PC-3 (cell line): ENCODE measurements at regions not wholly inside any gene's neighbourhood (a gene's known extent, or its start where the extent isn't known, plus 50 kb on each side); places are given as distances from the start of the nearest gene placed in this dataset.

ENCODE experiments used
- ATAC-seq: fragments of 200-7000 bp; cut with Tn5 transposase; 2 replicates; pipeline ENCODE4 v1.9.1; 2020; ENCODE audit warnings: mild to moderate bottlenecking, moderate library complexity
- BruUV-seq: library from RNA; stranded (reverse); fragments of 400-500 nt; replicated peaks from 2 replicates; lab custom pipeline; 2021; lab: Mats Ljungman, UMichigan
- CTCF ChIA-PET: fragments of 300-600 bp; sonication (Branson Sonifier 250); formaldehyde crosslinking; loops from one replicate; lab custom pipeline; 2022; ENCODE audit warnings: antibody characterized with exemption; lab: Charles Lee
- POLR2A ChIA-PET: fragments of 300-600 bp; sonication (Branson Sonifier 250); formaldehyde crosslinking; loops from one replicate; lab custom pipeline; 2022; ENCODE audit warnings: antibody characterized with exemption; ENCODE audit not compliant: unreplicated experiment; lab: Charles Lee
- DNase-seq: peaks from one replicate; pipeline ENCODE4 v3.0.0-alpha.2; 2015
- H2AFZ ChIP-seq: fragments of 300-600 bp; sonication (generic); 2 replicates; pipeline ENCODE4 v1.6.0; 2016; ENCODE audit warnings: antibody characterized with exemption, low read length
- H3F3A ChIP-seq: fragments of 300-600 bp; sonication (generic); one replicate; pipeline ENCODE4 v1.6.0; 2017; ENCODE audit warnings: antibody characterized with exemption, low read length, control low read depth, mild to moderate bottlenecking; ENCODE audit not compliant: unreplicated experiment
- H3K27ac ChIP-seq: fragments of 300-600 bp; sonication (generic); 2 replicates; pipeline ENCODE4 v1.5.1; 2016; ENCODE audit warnings: mild to moderate bottlenecking, low read length
- H3K27me3 ChIP-seq: fragments of 300-600 bp; sonication (generic); 2 replicates; pipeline ENCODE4 v1.6.1; 2016; ENCODE audit warnings: low read length, mixed read lengths
- H3K36me3 ChIP-seq: fragments of 300-600 bp; sonication (generic); 2 replicates; pipeline ENCODE4 v1.6.1; 2016; ENCODE audit warnings: low read depth, mixed run types, low read length, mixed read lengths
- H3K4me1 ChIP-seq: fragments of 300-600 bp; sonication (generic); 2 replicates; pipeline ENCODE4 v1.5.1; 2016; ENCODE audit warnings: low read length; ENCODE audit not compliant: insufficient read depth
- H3K4me2 ChIP-seq: fragments of 300-600 bp; sonication (generic); 2 replicates; pipeline ENCODE4 v1.6.0; 2016; ENCODE audit warnings: low read length
- H3K4me3 ChIP-seq: fragments of 300-600 bp; sonication (generic); 2 replicates; pipeline ENCODE4 v1.5.1; 2016; ENCODE audit warnings: mild to moderate bottlenecking, low read length, mixed read lengths
- H3K79me2 ChIP-seq: fragments of 300-600 bp; sonication (generic); 2 replicates; pipeline ENCODE4 v1.6.1; 2017; ENCODE audit warnings: low read length, mixed read lengths
- H3K9ac ChIP-seq: fragments of 300-600 bp; sonication (generic); 2 replicates; pipeline ENCODE4 v1.6.0; 2016; ENCODE audit warnings: mild to moderate bottlenecking, low read length
- H3K9me2 ChIP-seq: fragments of 300-600 bp; sonication (generic); replicated peaks from 2 replicates; pipeline ENCODE4 v1.6.1; 2016; ENCODE audit warnings: mixed run types, low read length, mixed read lengths
- H3K9me3 ChIP-seq: fragments of 300-600 bp; sonication (generic); 2 replicates; pipeline ENCODE4 v1.6.1; 2016; ENCODE audit warnings: low read length, mixed read lengths
- H4K20me1 ChIP-seq: fragments of 300-600 bp; sonication (generic); 2 replicates; pipeline ENCODE4 v1.6.1; 2016; ENCODE audit warnings: low read length, mixed read lengths
- EZH2 ChIP-seq: fragments of 300-600 bp; sonication (generic); IDR thresholded peaks from one replicate; pipeline ENCODE4 v1.6.1; 2017; ENCODE audit warnings: antibody characterized with exemption, mild to moderate bottlenecking, low read length; ENCODE audit not compliant: unreplicated experiment
- EZH2phosphoT487 ChIP-seq: fragments of 300-600 bp; sonication (generic); IDR thresholded peaks from 2 replicates; pipeline ENCODE4 v1.6.1; 2018; ENCODE audit warnings: mild to moderate bottlenecking, antibody characterized with exemption, low read length, borderline replicate concordance
- intact Hi-C: fragments of 100-400 bp; cut with micrococcal nuclease; formaldehyde crosslinking; loops from 2 replicates; pipeline ENCODE4 v1.9.0; 2023
- TF ChIP-seq, protein P1 (sequence below): fragments of 300-600 bp; sonication (generic); conservative IDR thresholded peaks from 2 replicates; pipeline ENCODE4 v1.5.1; 2017; ENCODE audit warnings: antibody characterized with exemption, low read depth, mild to moderate bottlenecking, low read length

- no peak overlapping the region for H3K4me2 ChIP-seq
- no peak overlapping the region for H2AFZ ChIP-seq
- TF ChIP-seq, protein P1, sequence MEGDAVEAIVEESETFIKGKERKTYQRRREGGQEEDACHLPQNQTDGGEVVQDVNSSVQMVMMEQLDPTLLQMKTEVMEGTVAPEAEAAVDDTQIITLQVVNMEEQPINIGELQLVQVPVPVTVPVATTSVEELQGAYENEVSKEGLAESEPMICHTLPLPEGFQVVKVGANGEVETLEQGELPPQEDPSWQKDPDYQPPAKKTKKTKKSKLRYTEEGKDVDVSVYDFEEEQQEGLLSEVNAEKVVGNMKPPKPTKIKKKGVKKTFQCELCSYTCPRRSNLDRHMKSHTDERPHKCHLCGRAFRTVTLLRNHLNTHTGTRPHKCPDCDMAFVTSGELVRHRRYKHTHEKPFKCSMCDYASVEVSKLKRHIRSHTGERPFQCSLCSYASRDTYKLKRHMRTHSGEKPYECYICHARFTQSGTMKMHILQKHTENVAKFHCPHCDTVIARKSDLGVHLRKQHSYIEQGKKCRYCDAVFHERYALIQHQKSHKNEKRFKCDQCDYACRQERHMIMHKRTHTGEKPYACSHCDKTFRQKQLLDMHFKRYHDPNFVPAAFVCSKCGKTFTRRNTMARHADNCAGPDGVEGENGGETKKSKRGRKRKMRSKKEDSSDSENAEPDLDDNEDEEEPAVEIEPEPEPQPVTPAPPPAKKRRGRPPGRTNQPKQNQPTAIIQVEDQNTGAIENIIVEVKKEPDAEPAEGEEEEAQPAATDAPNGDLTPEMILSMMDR: no peak
- TF ChIP-seq EZH2 (no peak), EZH2phosphoT487 (no peak)
- no peaks in the 10 kb centered on the region for H4K20me1 ChIP-seq
- POLR2A ChIA-PET: interaction anchor here (0.5 to 0.6 kb wide), 2 partner anchors 63 to 117 kb away, joined by 3 to 4 read pairs; no protein-coding TSS in a partner anchor
- H3K9me2 ChIP-seq: no peaks in the 10 kb centered on the region
- H3K27ac ChIP-seq: no peak overlapping the region
- no peaks in the 10 kb centered on the region for H3F3A ChIP-seq
- peaks cover 7% of the 10 kb centered on the region for H3K4me1 ChIP-seq
- CTCF ChIA-PET: no interaction called here
- H3K27me3 ChIP-seq: no peaks in the 10 kb centered on the region
- BruUV-seq: no TSS peak
- no peaks in the 10 kb centered on the region for H3K79me2 ChIP-seq
- no peak for ATAC-seq
- no peaks in the 10 kb centered on the region for H3K9me3 ChIP-seq
- intact Hi-C loops: no loop called here
- no peak overlapping the region for H3K9ac ChIP-seq
- H3K36me3 ChIP-seq: no peaks in the 10 kb centered on the region
- H3K4me3 ChIP-seq: no peak overlapping the region
- DNase-seq: no peak
Observed at GRCh38 chr3:43883729-43884396, 193.1 kb downstream of the ABHD5 start.

DNA sequence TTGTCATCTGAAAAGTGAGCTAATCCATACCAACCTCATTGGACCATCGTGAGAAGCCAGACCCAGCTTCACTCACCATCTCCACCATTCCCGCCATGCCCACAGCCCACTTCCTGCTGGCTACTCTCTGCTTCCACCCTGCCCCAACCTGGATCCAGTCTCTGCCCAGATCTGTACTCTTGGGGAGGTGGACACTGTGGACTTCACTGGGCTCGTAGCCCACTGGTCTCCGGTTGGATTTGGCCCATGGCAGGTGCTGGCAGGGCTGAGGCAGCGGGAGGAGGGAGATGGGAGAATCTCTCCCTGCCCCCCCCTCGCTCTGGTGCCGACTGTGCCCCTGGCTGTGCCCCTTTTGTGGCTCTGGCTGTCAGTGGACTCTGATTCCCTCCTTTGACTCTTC lies 193.8 kb downstream of the ABHD5 start:
- DNase-seq: no peak
- TF ChIP-seq EZH2: no peak
- TF ChIP-seq, protein P1: no peak
- TF ChIP-seq EZH2phosphoT487: no peak
- Histone ChIP-seq H2AFZ (no peak overlapping the region), H3K4me2 (no peak overlapping the region), H4K20me1 (no peaks in the 10 kb centered on the region), H3K27me3 (no peaks in the 10 kb centered on the region), H3K9me3 (no peaks in the 10 kb centered on the region), H3K27ac (no peak overlapping the region), H3K36me3 (no peaks in the 10 kb centered on the region), H3K9ac (no peak overlapping the region), H3K4me1 (peaks cover under 1% of the 10 kb centered on the region; the same call in 1 of the 2 replicates), H3K9me2 (no peaks in the 10 kb centered on the region), H3K79me2 (no peaks in the 10 kb centered on the region), H3K4me3 (no peak overlapping the region), H3F3A (no peaks in the 10 kb centered on the region)
- no peak for ATAC-seq
- intact Hi-C loops: no loop called here
- ChIA-PET CTCF (no interaction called here), POLR2A (no interaction called here)
- BruUV-seq: no TSS peak

GRCh38 chr3:43885908-43886618 lies 195.3 kb downstream of the ABHD5 start:
- intact Hi-C loops: no loop called here
- no peaks in the 10 kb centered on the region for H3K27me3 ChIP-seq
- H3K9me3 ChIP-seq: no peaks in the 10 kb centered on the region
- no peak overlapping the region for H2AFZ ChIP-seq
- ChIA-PET CTCF (no interaction called here), POLR2A (interaction anchor here (0.6 kb wide), 1 partner anchor 119 kb away, joined by 21 read pairs; no protein-coding TSS in a partner anchor)
- H3K9ac ChIP-seq: no peak overlapping the region
- H3K9me2 ChIP-seq: no peaks in the 10 kb centered on the region
- no peak overlapping the region for H3K27ac ChIP-seq
- DNase-seq: no peak
- no peaks in the 10 kb centered on the region for H3K4me1 ChIP-seq
- H3K36me3 ChIP-seq: no peaks in the 10 kb centered on the region
- no peaks in the 10 kb centered on the region for H3K79me2 ChIP-seq
- H3K4me3 ChIP-seq: no peak overlapping the region
- no peaks in the 10 kb centered on the region for H4K20me1 ChIP-seq
- no peak for ATAC-seq
- H3F3A ChIP-seq: no peaks in the 10 kb centered on the region
- no peak overlapping the region for H3K4me2 ChIP-seq
- no TSS peak for BruUV-seq
- TF ChIP-seq EZH2phosphoT487 (no peak), EZH2 (no peak)
